WERI-Rb-1 (cell line): ENCODE measurements at regions not wholly inside any gene's neighbourhood (a gene's known extent, or its start where the extent isn't known, plus 50 kb on each side); places are given as distances from the start of the nearest gene placed in this dataset.

Experiments
- DNase-seq: peaks from one replicate; pipeline ENCODE4 v3.0.0-alpha.2; 2020
- H3K27ac ChIP-seq: fragments of 250-450 bp; sonication (Bioruptor Pico); 2 replicates; pipeline ENCODE4 v1.5.1; 2020; ENCODE audit warnings: mild to moderate bottlenecking, moderate library complexity
- H3K27me3 ChIP-seq: fragments of 250-450 bp; sonication (Bioruptor Pico); 2 replicates; pipeline ENCODE4 v1.5.1; 2021; ENCODE audit warnings: mild to moderate bottlenecking, low read depth, moderate library complexity; ENCODE audit not compliant: insufficient read depth, severe bottlenecking
- H3K36me3 ChIP-seq: fragments of 250-450 bp; sonication (Bioruptor Pico); 2 replicates; pipeline ENCODE4 v1.5.1; 2020; ENCODE audit warnings: mild to moderate bottlenecking, moderate library complexity
- H3K4me3 ChIP-seq: 2 replicates; pipeline ENCODE4 v1.5.1; 2011; ENCODE audit warnings: low read depth, mild to moderate bottlenecking, control low read depth, low read length
- H3K9me3 ChIP-seq: fragments of 250-450 bp; sonication (Bioruptor Pico); 2 replicates; pipeline ENCODE4 v1.5.1; 2021; ENCODE audit warnings: mild to moderate bottlenecking, moderate library complexity; ENCODE audit not compliant: severe bottlenecking
- CTCF ChIP-seq: IDR thresholded peaks from 2 replicates; pipeline ENCODE4 v1.5.1; 2011; ENCODE audit warnings: low read depth, mild to moderate bottlenecking, control low read depth, inconsistent platforms, low read length

GRCh38 chr13:60716313-60716712 lies 319.3 kb downstream of the TDRD3 start:
- Histone ChIP-seq H3K27ac (no peak overlapping the region), H3K4me3 (no peak overlapping the region), H3K36me3 (no peaks in the 10 kb centered on the region), H3K27me3 (no peaks in the 10 kb centered on the region), H3K9me3 (no peaks in the 10 kb centered on the region)
- DNase-seq, result no peak
- no peak for TF ChIP-seq CTCF

GRCh38 chr13:60707878-60708277 lies 310.9 kb downstream of the TDRD3 start:
- H3K9me3 ChIP-seq, result no peaks in the 10 kb centered on the region

GRCh38 chr13:60701895-60702294 lies 304.9 kb downstream of the TDRD3 start:
- no peak for DNase-seq
- TF ChIP-seq CTCF, result no peak
- Histone ChIP-seq H3K27ac (no peak overlapping the region), H3K9me3 (no peaks in the 10 kb centered on the region), H3K27me3 (no peaks in the 10 kb centered on the region), H3K4me3 (no peak overlapping the region), H3K36me3 (no peaks in the 10 kb centered on the region)

More at GRCh38 chr13:60707878-60708277, 310.9 kb downstream of the TDRD3 start:
- TF ChIP-seq CTCF, result no peak
- H3K27me3 ChIP-seq, result no peaks in the 10 kb centered on the region
- no peaks in the 10 kb centered on the region for H3K36me3 ChIP-seq
- no peak for DNase-seq
- no peak overlapping the region for H3K27ac ChIP-seq
- no peak overlapping the region for H3K4me3 ChIP-seq

GRCh38 chr13:60700994-60701393 lies 304.0 kb downstream of the TDRD3 start:
- no peak for DNase-seq
- no peak overlapping the region for H3K27ac ChIP-seq
- no peak for TF ChIP-seq CTCF
- H3K27me3 ChIP-seq, result no peaks in the 10 kb centered on the region
- no peaks in the 10 kb centered on the region for H3K36me3 ChIP-seq
- no peaks in the 10 kb centered on the region for H3K9me3 ChIP-seq
- H3K4me3 ChIP-seq, result no peak overlapping the region

- no peak for TF ChIP-seq CTCF
- H3K27ac ChIP-seq, result no peak overlapping the region
- no peaks in the 10 kb centered on the region for H3K9me3 ChIP-seq
- no peaks in the 10 kb centered on the region for H3K36me3 ChIP-seq
- no peaks in the 10 kb centered on the region for H3K27me3 ChIP-seq
- DNase-seq, result no peak
- H3K4me3 ChIP-seq, result no peak overlapping the region
Measured at GRCh38 chr13:60699636-60700035, 302.6 kb downstream of the TDRD3 start.

GRCh38 chr13:60696602-60697001 lies 299.6 kb downstream of the TDRD3 start:
- no peak for DNase-seq
- TF ChIP-seq CTCF, result no peak
- Histone ChIP-seq H3K4me3 (no peak overlapping the region), H3K36me3 (no peaks in the 10 kb centered on the region), H3K9me3 (no peaks in the 10 kb centered on the region), H3K27ac (no peak overlapping the region), H3K27me3 (no peaks in the 10 kb centered on the region)
